ENCODE measurements at regions not wholly inside any gene's neighbourhood (a gene's known extent, or its start where the extent isn't known, plus 50 kb on each side); places are given as distances from the start of the nearest gene placed in this dataset.

DNA sequence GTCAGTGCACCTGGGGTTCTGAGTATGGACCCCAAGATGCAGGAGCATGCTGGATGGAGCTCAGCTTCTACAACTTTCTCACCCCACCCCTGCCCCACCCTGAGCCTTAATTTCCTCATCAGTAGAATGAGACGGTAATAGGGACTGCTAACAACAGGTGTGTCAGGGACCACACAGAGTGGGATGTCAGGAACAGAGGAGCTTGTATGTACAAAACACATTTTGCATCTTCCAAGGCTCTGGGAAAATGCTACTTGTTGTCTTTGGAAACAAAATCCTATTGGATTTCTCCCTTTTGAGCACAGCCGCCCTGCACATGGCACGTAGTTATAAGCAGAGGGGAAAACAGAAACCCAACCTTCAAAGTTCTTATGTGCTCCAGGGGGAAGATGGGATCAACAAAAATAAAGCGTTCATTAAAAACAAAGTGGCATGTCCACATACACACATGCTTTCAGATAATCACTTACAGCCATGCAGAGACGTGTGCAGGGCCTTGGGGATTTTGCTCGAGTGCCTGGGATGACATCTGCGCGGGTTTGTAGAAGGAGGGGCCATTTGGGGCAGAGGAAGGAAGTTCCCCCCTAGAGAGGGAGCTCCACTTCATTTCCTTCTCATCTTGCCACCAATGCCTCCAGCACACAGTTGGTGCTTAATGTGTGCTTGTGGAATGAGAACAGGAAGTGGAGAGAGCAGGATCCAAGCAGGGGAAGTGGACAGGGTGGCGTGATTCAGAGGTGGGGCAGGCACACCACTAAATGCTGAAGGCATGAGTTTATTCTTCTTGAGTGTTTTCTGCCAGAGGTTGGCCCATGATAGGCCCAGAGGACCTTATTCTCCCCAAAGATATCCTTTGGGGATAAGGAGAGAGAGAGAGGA lies 138.9 kb downstream of the SMIM20 start:
- Histone ChIP-seq H3K36me3 (ENCODE audit: control insufficient read depth, insufficient read depth, low read length) (no peaks in the 10 kb centered on the region), H3K9me3 (no peaks in the 10 kb centered on the region), H3K4me1 (0 out of 2 replicates have a peak, but pooled peaks cover 6% of the 10 kb centered on the region), H3K4me3 (ENCODE audit: low read depth, low read length) (no peak overlapping the region), H3K27me3 (replicated peaks; ENCODE audit: control insufficient read depth, insufficient read depth, low read length) (no peaks in the 10 kb centered on the region)
- Mint-ChIP-seq H3K27ac (ENCODE audit: unreplicated experiment) (no peak overlapping the region), H3K4me3 (ENCODE audit: unreplicated experiment) (no peak overlapping the region), H3K9me3 (ENCODE audit: unreplicated experiment) (no peaks in the 10 kb centered on the region), H3K36me3 (ENCODE audit: insufficient read depth, unreplicated experiment) (no peaks in the 10 kb centered on the region), H3K4me1 (ENCODE audit: low read depth, unreplicated experiment) (peaks cover 7% of the 10 kb centered on the region), H3K27me3 (ENCODE audit: insufficient read depth, unreplicated experiment) (no peaks in the 10 kb centered on the region)
- POLR2A ChIA-PET, result no interaction called here
- intact Hi-C loops (cut with micrococcal nuclease; ENCODE audit: unreplicated experiment), result no loop called here
- BruUV-seq (replicated peaks), result no TSS peak
- TF ChIP-seq, protein P1, sequence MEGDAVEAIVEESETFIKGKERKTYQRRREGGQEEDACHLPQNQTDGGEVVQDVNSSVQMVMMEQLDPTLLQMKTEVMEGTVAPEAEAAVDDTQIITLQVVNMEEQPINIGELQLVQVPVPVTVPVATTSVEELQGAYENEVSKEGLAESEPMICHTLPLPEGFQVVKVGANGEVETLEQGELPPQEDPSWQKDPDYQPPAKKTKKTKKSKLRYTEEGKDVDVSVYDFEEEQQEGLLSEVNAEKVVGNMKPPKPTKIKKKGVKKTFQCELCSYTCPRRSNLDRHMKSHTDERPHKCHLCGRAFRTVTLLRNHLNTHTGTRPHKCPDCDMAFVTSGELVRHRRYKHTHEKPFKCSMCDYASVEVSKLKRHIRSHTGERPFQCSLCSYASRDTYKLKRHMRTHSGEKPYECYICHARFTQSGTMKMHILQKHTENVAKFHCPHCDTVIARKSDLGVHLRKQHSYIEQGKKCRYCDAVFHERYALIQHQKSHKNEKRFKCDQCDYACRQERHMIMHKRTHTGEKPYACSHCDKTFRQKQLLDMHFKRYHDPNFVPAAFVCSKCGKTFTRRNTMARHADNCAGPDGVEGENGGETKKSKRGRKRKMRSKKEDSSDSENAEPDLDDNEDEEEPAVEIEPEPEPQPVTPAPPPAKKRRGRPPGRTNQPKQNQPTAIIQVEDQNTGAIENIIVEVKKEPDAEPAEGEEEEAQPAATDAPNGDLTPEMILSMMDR (IDR thresholded peaks at IDR 0.05; ENCODE audit: insufficient read depth in 1 of 2, low read depth in 1 of 2, low read length in 1 of 2, severe bottlenecking in 1 of 2, unreplicated experiment in 1 of 2), result no peak
- no peak for DNase-seq
- CTCF ChIA-PET, result interaction anchor here (0.6 kb wide), 1 partner anchor 14 kb away, joined by 3 read pairs; no protein-coding TSS in a partner anchor

DNA sequence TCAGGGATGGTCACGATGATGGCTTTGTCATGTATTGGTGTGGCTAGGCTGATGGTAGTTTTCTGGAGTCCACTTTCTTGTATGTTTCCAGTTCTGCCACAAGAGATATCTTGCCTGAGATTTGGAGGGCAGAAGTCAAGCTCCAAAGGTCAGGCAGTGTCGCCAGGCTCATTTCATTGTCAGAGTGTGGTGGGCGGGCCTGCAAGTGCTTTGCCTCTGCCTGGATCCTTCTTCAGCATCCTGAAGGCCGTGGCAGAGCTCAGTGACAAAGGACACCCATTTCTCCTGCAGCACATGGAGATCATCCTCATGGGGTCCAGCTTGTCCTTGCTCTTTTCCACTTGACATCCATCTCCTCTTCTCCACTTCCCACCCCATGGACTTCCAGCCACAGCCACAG lies 139.7 kb downstream of the SMIM20 start:
- Mint-ChIP-seq H3K4me1 (ENCODE audit: low read depth, unreplicated experiment) (peaks cover 7% of the 10 kb centered on the region), H3K4me3 (ENCODE audit: unreplicated experiment) (no peak overlapping the region), H3K27me3 (ENCODE audit: insufficient read depth, unreplicated experiment) (no peaks in the 10 kb centered on the region), H3K9me3 (ENCODE audit: unreplicated experiment) (no peaks in the 10 kb centered on the region), H3K36me3 (ENCODE audit: insufficient read depth, unreplicated experiment) (no peaks in the 10 kb centered on the region), H3K27ac (ENCODE audit: unreplicated experiment) (no peak overlapping the region)
- Histone ChIP-seq H3K4me1 (0 out of 2 replicates have a peak, but pooled peaks cover 6% of the 10 kb centered on the region), H3K9me3 (no peaks in the 10 kb centered on the region), H3K27me3 (replicated peaks; ENCODE audit: control insufficient read depth, insufficient read depth, low read length) (no peaks in the 10 kb centered on the region), H3K4me3 (ENCODE audit: low read depth, low read length) (no peak overlapping the region), H3K36me3 (ENCODE audit: control insufficient read depth, insufficient read depth, low read length) (no peaks in the 10 kb centered on the region)
- ChIA-PET CTCF (no interaction called here), POLR2A (no interaction called here)
- intact Hi-C loops (cut with micrococcal nuclease; ENCODE audit: unreplicated experiment), result no loop called here
- DNase-seq, result peak in 1 of 2 experiments; percentile 19
- TF ChIP-seq, protein P1 (IDR thresholded peaks at IDR 0.05; ENCODE audit: insufficient read depth in 1 of 2, low read depth in 1 of 2, low read length in 1 of 2, severe bottlenecking in 1 of 2, unreplicated experiment in 1 of 2), result no peak
- BruUV-seq (replicated peaks), result no TSS peak

DNA sequence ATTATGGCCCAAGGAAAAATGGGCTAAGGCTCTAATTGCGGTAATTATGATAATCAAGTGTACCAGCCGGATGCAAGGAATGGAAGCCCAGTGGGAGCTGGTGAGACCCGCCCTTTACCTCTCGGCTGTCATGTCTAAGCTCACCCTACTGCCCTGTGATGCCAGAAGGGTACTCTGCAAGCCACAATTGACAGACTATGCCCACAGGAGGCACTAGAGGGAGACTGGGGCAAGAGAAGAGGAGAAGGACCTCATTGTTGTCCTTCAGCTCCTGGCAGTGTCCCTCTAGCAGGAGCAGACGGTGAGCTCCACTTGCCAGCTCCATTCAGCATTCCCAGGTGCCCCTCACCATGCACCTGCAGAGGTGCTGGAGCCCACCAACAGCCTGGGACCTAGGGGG lies 141.8 kb downstream of the SMIM20 start:
- no peaks in the 10 kb centered on the region for H3K27me3 ChIP-seq (replicated peaks; ENCODE audit: control insufficient read depth, insufficient read depth, low read length)
- Mint-ChIP-seq H3K4me3 (ENCODE audit: unreplicated experiment) (no peak overlapping the region), H3K36me3 (ENCODE audit: insufficient read depth, unreplicated experiment) (no peaks in the 10 kb centered on the region), H3K27me3 (ENCODE audit: insufficient read depth, unreplicated experiment) (no peaks in the 10 kb centered on the region), H3K4me1 (ENCODE audit: low read depth, unreplicated experiment) (peaks cover 7% of the 10 kb centered on the region), H3K9me3 (ENCODE audit: unreplicated experiment) (no peaks in the 10 kb centered on the region), H3K27ac (ENCODE audit: unreplicated experiment) (no peak overlapping the region)
- ChIA-PET CTCF (no interaction called here), POLR2A (no interaction called here)
- TF ChIP-seq, protein P1 (IDR thresholded peaks at IDR 0.05; ENCODE audit: insufficient read depth in 1 of 2, low read depth in 1 of 2, low read length in 1 of 2, severe bottlenecking in 1 of 2, unreplicated experiment in 1 of 2), result no peak
- no TSS peak for BruUV-seq (replicated peaks)
- 0 out of 2 replicates have a peak, but pooled peaks cover 6% of the 10 kb centered on the region for H3K4me1 ChIP-seq
- H3K4me3 ChIP-seq (ENCODE audit: low read depth, low read length), result no peak overlapping the region
- intact Hi-C loops (cut with micrococcal nuclease; ENCODE audit: unreplicated experiment), result no loop called here
- H3K36me3 ChIP-seq (ENCODE audit: control insufficient read depth, insufficient read depth, low read length), result no peaks in the 10 kb centered on the region
- H3K9me3 ChIP-seq, result no peaks in the 10 kb centered on the region
- DNase-seq, result no peak
